GOT3 (cell line): ENCODE measurements at regions not wholly inside any gene's neighbourhood (a gene's known extent, or its start where the extent isn't known, plus 50 kb on each side); places are given as distances from the start of the nearest gene placed in this dataset.

Experiments
- DNase-seq: peaks from one replicate; lab custom pipeline; 2025; ENCODE audit warnings: mixed read lengths; lab: John Stamatoyannopoulos, UW

DNA sequence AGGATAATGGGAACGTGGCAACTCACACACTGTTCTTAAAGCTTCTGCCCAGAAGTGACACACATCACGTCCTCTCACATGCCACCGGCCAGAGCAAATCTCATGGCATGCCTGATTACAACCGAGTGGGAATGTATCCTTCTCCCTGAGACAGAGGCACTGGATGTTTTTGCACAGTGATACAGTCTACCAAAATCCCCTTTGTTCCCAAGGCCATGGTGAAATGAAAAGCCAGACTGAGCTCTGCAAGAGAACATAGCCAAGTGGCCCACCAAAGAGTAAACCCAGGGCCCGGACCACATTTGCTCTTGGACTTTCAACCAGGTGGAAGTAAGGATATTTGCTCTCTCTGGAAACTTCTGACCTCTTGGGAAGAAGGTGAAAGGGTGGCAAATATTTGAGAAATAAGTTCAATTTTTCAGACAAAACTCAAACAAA lies 186.2 kb upstream of the STT3B start:
- no peak for DNase-seq

DNA sequence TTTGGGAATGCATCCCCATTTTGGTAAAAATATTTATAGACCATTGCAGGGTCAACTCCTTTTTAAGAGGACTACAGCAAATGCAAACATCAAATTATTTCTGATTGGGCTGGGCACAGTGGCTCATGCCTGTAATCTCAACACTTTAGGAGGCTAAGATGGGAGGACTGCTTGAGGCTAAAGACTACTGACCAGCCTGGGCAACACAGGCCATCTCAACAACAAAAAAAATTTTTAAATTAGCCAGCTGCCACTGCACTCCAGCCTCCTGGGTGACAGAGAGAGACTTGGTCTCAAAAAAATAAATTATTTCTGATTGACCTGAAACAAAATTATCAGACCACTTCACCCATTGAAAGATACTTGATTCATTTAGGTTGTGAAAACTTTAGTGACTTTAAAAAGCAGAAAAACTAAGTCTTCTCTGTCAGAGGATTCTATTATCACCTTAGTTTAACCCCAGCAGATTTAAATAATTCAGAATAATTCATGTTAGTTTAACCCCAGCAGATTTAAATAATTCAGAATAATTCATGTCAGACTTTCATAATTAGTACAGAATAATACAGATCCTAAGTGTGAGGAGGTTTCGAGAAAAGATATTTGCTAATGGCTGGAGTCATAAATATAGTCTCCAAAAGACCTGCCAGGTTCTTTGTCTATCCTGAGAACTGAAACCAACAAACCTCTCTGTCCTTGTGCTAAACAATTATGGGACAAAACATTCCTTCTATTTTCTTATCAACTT lies 183.6 kb upstream of the STT3B start:
- DNase-seq, result no peak

DNA sequence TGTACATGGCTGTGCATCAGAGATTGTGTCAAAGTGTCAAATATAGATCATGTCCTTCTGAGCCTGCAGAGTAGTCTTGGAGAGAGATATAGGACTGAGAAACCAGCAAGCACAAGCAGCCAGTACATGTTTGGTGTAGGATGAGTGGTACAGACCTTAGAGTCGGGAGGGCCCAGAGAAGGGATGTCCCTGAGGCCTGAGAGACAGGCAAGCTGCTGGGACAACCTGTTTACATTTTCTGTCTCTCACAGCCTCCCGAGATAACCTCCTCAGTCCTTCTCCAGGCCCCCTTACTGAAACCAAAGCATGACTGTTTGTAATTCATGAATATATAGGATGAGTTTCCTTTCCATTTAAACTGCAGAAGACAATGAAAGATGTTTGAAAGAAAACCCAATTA lies 182.4 kb upstream of the STT3B start:
- no peak for DNase-seq

DNA sequence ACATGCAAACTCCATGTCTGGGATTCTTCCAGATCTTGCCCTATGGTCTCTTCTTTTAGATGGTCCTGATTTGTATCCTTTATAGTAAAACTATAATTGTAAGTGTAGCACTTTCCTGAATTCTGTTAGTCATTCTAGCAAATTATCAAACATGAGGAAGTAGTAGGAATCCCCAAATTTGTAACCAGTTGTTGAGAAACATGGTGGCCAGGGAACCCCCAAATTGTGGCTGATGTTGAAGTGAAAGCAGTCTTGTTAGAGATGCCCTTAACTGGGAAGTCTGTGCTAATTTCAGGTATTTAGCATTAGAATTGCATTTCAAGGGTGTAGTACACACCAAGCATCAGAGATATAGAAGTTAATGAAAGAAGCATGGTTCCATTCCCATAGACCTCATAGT lies 180.4 kb upstream of the STT3B start:
- no peak for DNase-seq

GRCh38 chr3:31353166-31353565 lies 179.6 kb upstream of the STT3B start:
- DNase-seq, result no peak

DNA sequence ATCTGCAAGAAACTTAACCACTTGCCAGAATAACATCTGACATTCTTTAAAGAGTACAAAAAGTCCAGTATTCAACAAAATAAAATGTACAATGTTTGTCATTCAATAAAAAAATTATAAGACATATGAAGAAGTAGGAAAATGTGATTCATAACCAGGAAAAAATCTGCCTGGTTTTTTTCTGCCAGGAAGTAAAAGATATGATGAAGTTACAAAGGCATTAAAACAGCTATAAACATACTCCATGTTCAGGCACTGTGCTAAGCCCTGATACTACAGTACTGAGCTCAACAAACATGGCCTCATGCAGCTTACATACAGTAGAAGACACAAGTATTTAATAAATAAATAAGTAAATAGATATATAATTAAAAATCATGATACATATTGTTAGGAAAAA lies 178.4 kb upstream of the STT3B start:
- no peak for DNase-seq

GRCh38 chr3:31355807-31356206 lies 176.9 kb upstream of the STT3B start:
- DNase-seq, result no peak

- DNase-seq, result no peak
Observed at GRCh38 chr3:31356941-31357340, 175.8 kb upstream of the STT3B start.

DNA sequence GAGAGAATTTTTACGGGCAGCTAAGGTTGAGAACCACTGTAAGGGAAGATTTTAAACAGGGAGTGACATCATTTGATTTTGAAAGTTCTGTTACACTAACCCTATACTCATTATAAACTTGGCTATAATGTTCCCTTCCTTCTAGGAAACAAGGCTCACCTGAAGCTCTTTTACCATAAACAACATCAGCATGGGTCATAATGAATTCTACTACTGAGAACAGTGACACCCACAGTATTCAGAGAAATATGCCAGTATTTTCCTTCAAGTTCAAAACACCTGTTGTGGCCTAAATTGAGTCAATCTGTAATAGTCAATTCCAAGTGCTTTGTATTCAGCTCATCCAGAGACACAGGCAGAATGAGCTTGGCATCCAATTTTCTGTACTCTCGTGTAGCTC lies 175.3 kb upstream of the STT3B start:
- DNase-seq, result no peak

GRCh38 chr3:31358473-31359070 lies 174.2 kb upstream of the STT3B start:
- DNase-seq, result no peak

DNA sequence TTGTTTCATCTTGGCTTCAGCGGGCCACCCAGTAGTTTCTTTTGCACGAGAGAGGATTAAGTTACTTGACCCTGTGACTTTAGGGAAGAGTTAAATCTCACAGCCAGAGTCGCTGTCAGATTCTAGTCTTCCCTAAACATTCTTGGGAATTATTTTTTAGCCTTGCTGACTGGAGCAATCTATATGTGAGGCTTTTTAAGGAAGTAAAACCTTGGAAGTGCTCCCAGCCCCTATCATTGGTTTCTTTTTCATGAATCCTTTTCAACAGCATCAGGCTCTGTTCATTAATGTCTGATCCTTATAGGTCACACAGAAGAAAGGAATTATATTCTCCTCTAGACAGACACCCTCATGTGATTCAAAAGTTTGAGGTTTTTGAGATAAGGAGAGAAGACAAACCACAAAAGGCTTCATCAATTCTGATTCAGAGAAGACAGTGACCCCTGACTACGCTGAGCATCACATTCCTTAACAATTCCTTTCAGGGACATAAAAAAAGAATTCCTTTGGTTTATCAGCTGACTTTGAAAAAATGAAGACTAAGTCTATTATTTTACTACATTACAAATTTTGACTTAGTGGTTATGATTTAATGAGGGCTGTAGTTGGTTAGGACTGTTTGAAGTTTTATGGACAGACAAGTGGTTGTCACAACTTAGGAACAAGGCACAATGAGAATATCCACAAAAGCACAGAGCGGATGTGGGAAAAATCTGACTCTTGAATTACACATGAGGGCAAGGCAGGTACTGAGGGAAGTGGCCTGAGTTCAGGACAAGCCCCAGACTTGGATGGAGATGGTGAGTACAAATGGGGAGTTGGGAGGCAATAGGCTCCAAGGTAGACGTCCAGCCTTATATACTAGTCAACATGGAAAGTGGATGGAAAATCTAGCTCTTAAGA lies 171.1 kb upstream of the STT3B start:
- DNase-seq, result no peak

- no peak for DNase-seq
Observed at GRCh38 chr3:31364188-31364587, 168.5 kb upstream of the STT3B start.

- DNase-seq, result no peak
Observed at GRCh38 chr3:31364711-31365110, 168.0 kb upstream of the STT3B start.

DNA sequence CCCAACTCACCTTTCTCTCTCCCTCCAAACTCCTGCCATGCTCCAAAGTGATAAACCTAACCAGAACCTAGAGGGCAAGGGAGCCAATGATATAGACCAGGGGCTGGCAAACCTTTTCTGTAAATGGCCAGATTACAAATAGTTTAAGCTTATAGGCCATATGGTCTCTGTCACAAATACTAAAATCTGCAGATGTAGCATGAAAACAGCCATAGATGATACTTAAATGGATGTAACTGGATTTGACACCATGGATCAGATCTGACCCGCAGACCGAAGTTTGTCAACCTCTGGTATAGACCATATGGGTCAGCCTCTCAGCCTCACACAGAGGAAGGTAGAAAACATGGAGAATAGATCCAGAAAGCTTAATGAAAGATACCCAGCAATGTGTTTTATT lies 165.2 kb upstream of the STT3B start:
- DNase-seq, result no peak

DNA sequence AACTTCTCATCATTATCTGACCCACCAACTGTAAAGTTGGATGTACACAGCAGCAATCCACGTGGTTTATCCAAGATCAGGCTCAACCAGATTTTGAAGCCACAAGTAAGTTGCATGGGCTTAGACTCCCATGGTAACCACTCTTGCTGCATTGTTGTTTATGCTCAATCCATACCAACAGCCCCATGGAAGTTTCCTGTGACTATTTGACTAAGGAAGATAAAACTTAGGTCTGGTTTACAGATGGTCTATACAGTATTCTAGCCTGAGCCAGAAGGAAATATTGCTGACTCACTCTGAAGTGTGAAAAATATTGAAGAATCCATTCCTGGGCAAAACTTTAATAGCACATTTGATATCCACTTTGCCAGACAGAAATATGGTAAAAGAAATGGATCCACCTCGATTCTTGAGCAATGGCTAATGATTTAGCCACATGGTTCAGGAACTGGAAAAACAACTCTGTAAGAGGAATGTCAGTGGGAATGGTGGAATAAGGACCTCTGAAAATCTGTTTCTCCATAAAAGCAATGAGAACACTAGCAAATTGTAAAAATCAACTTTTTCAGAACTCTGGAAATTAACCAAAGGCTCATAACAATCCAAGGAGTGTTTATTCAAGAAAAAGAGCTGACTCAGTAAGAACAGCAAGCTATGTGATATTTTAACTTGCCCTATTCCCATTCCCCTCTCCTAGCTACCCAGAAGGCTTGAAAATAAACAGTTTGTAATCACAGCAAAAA lies 162.9 kb upstream of the STT3B start:
- no peak for DNase-seq

DNA sequence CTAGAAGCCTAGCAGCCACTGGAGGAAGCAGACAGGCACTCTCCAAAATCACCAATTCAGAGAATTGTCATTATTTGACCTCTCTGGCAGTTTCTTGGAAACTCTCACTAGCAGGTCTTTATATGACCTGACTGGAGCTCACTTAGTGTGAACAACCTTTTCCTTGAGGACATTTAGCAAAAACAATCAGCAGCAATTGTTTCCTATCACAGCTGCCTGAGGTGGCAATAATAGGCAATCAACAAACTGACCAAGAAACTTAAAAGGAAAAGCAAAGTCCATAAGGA lies 162.4 kb upstream of the STT3B start:
- DNase-seq, result no peak

DNA sequence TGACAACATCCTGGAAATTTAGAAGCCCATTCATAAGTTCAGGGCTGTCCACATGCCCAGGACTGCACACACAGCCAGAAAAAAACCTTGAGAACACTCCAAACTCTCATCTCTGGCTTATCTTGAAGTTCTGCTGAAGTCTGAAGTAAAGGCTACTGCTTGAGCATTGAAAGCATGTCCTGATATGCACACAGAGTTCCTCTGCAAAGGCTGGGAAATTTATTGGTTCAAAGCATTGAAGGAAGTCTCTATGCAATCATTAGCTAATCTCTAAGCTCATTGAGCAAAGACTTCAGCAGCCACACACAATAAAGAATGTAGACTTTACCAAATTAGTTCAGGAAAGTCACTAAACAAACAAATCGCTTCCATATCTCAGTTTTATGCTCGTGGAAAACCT lies 162.0 kb upstream of the STT3B start:
- DNase-seq, result no peak

DNA sequence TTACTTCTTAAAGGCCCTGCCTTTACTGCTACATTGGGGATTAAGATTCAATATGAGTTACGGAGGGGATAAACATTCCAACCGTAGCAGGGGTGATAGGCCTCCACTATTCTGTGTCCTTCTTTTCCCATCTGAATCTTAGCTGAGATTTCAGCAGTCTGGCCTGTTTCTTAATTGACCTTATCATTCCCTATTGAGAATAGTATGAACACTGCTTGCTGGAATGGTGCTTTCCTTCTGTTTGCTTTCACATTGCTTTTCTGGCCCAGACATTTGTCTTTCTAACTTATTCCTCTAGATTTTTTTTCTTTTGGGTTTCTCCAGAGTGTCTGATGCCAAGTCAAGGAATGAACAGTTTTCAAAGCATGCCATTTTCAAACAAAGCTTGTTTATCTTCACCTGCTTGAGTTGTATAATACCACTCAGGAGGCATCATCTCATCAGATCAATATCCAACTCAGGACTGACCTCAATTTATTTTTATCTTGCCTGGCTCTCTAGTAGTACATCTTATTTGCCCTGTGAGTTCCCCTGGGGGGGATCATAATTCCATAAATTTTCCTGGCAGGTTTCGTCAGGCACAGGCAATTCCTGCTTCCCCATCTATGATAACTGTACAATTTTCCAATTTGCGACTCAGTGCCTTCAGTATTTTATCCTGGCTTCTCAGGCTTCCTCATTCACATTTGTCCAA lies 161.1 kb upstream of the STT3B start:
- no peak for DNase-seq

GRCh38 chr3:31373681-31374080 lies 159.0 kb upstream of the STT3B start:
- DNase-seq, result no peak

GRCh38 chr3:31377045-31377642 lies 155.6 kb upstream of the STT3B start:
- DNase-seq, result no peak

DNA sequence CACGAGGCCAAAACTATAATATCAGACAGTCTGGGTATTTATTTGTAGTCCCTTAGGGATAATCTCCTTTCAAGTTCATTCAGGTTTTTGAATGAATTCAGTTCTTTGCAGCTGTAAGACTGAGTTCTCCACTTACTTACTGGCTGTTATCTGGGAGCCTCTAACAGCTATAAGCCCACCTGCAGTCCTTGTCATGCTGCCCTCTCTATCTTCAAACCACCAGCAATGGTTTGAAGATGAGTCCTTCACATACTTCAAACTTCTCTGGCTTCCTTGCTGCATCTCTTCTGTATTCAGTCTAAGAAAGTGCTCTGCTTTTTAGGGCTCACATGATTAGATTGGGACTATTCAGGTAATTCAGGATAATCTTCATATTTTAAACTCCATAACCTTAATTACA lies 154.5 kb upstream of the STT3B start:
- DNase-seq, result no peak
